ENCODE measurements at regions not wholly inside any gene's neighbourhood (a gene's known extent, or its start where the extent isn't known, plus 50 kb on each side); places are given as distances from the start of the nearest gene placed in this dataset.

GRCh38 chr12:42786400-42787148, 197.0 kb upstream of the PRICKLE1 start:
- H3K9ac ChIP-seq (ENCODE audit: insufficient read depth, low read length), result no peak overlapping the region
- no peak overlapping the region for H3K4me3 ChIP-seq (replicated peaks in 1 of 4; ENCODE audit: control extremely low read depth in 1 of 4, insufficient read depth in 1 of 4, low read depth in 3 of 4, low read length in 4 of 4)
- no peaks in the 10 kb centered on the region for H4K20me1 ChIP-seq (ENCODE audit: control insufficient read depth, extremely low read depth, insufficient read depth, low read length)
- no peaks in the 10 kb centered on the region for H3K9me3 ChIP-seq (ENCODE audit: control insufficient read depth, insufficient read depth, low read depth, low read length)
- H2AFZ ChIP-seq (ENCODE audit: low read length), result no peak overlapping the region
- H3K27ac ChIP-seq (ENCODE audit: insufficient read depth, low read length), result no peak overlapping the region
- no peaks in the 10 kb centered on the region for H3K4me1 ChIP-seq (ENCODE audit: control insufficient read depth, extremely low read depth, insufficient read depth, low read length)
- no peaks in the 10 kb centered on the region for H3K79me2 ChIP-seq (ENCODE audit: control insufficient read depth, insufficient read depth, low read length)
- no peaks in the 10 kb centered on the region for H3K27me3 ChIP-seq (ENCODE audit: control insufficient read depth, insufficient read depth, low read length)
- no peaks in the 10 kb centered on the region for H3K36me3 ChIP-seq (ENCODE audit: control insufficient read depth, insufficient read depth, low read length)
- no peak for TF ChIP-seq EZH2 (IDR thresholded peaks at IDR 0.05; ENCODE audit: low read length, missing control alignments)
- TF ChIP-seq, protein P1, sequence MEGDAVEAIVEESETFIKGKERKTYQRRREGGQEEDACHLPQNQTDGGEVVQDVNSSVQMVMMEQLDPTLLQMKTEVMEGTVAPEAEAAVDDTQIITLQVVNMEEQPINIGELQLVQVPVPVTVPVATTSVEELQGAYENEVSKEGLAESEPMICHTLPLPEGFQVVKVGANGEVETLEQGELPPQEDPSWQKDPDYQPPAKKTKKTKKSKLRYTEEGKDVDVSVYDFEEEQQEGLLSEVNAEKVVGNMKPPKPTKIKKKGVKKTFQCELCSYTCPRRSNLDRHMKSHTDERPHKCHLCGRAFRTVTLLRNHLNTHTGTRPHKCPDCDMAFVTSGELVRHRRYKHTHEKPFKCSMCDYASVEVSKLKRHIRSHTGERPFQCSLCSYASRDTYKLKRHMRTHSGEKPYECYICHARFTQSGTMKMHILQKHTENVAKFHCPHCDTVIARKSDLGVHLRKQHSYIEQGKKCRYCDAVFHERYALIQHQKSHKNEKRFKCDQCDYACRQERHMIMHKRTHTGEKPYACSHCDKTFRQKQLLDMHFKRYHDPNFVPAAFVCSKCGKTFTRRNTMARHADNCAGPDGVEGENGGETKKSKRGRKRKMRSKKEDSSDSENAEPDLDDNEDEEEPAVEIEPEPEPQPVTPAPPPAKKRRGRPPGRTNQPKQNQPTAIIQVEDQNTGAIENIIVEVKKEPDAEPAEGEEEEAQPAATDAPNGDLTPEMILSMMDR (conservative IDR thresholded peaks at IDR 0.05 in 1 of 2, IDR thresholded peaks at IDR 0.05 in 1 of 2; ENCODE audit: low read depth in 1 of 2, low read length in 2 of 2), result no peak
- H3K4me2 ChIP-seq (ENCODE audit: extremely low read depth, insufficient read depth, low read length), result no peak overlapping the region
- DNase-seq (ENCODE audit: low read depth in 2 of 2), result peak in 1 of 2 donors; percentile 69

DNA sequence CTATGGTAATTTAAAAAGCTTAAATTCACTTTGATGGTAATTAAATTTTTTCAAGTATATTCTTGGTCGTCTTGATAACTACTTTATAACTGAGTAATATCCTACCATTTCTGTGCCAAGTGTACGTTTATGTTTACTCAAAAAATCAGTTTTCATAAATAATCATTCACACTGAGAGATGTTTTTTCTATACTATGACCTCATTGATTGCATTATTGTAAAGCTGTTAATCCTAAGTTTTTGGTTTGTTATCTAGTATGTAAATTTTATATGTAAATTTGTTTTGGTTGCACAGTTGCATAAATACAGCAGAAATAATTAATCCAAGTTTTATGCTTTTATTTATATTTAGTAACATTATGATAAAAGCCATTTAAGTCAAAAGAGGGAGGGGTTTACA, 196.4 kb upstream of the PRICKLE1 start:
- Histone ChIP-seq H3K4me2 (ENCODE audit: extremely low read depth, insufficient read depth, low read length) (no peak overlapping the region), H3K4me3 (replicated peaks in 1 of 4; ENCODE audit: control extremely low read depth in 1 of 4, insufficient read depth in 1 of 4, low read depth in 3 of 4, low read length in 4 of 4) (no peak overlapping the region), H3K79me2 (ENCODE audit: control insufficient read depth, insufficient read depth, low read length) (no peaks in the 10 kb centered on the region), H4K20me1 (ENCODE audit: control insufficient read depth, extremely low read depth, insufficient read depth, low read length) (no peaks in the 10 kb centered on the region), H2AFZ (ENCODE audit: low read length) (no peak overlapping the region), H3K36me3 (ENCODE audit: control insufficient read depth, insufficient read depth, low read length) (no peaks in the 10 kb centered on the region), H3K9me3 (ENCODE audit: control insufficient read depth, insufficient read depth, low read depth, low read length) (no peaks in the 10 kb centered on the region), H3K4me1 (ENCODE audit: control insufficient read depth, extremely low read depth, insufficient read depth, low read length) (no peaks in the 10 kb centered on the region), H3K27me3 (ENCODE audit: control insufficient read depth, insufficient read depth, low read length) (no peaks in the 10 kb centered on the region), H3K9ac (ENCODE audit: insufficient read depth, low read length) (no peak overlapping the region), H3K27ac (ENCODE audit: insufficient read depth, low read length) (no peak overlapping the region)
- no peak for DNase-seq (ENCODE audit: low read depth in 2 of 2)
- TF ChIP-seq, protein P1 (conservative IDR thresholded peaks at IDR 0.05 in 1 of 2, IDR thresholded peaks at IDR 0.05 in 1 of 2; ENCODE audit: low read depth in 1 of 2, low read length in 2 of 2), result no peak
- TF ChIP-seq EZH2 (IDR thresholded peaks at IDR 0.05; ENCODE audit: low read length, missing control alignments), result no peak

DNA sequence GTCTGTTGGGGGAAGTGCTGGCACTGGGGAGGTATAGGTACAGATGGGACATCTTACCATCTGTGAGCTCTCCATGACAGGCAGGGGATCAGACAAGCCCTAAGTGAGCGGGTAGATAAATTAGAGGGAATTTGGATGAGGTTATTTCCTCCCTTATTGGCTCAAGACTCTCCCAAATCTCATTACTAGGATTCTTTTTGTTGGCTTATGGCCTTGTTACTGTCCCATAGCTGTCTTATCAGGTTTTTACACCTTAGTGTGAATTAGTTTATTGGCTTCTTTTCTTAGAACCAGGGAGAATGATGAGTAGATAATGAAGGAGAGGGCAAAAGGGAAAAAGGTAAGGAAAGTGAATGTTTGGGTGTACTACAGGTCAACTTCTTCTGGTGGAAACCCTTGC, 191.1 kb upstream of the PRICKLE1 start:
- no peak for DNase-seq (ENCODE audit: low read depth in 2 of 2)
- no peaks in the 10 kb centered on the region for H3K4me1 ChIP-seq (ENCODE audit: control insufficient read depth, extremely low read depth, insufficient read depth, low read length)
- H2AFZ ChIP-seq (ENCODE audit: low read length), result no peak overlapping the region
- no peak overlapping the region for H3K4me3 ChIP-seq (replicated peaks in 1 of 4; ENCODE audit: control extremely low read depth in 1 of 4, insufficient read depth in 1 of 4, low read depth in 3 of 4, low read length in 4 of 4)
- no peaks in the 10 kb centered on the region for H4K20me1 ChIP-seq (ENCODE audit: control insufficient read depth, extremely low read depth, insufficient read depth, low read length)
- H3K9me3 ChIP-seq (ENCODE audit: control insufficient read depth, insufficient read depth, low read depth, low read length), result no peaks in the 10 kb centered on the region
- TF ChIP-seq, protein P1 (conservative IDR thresholded peaks at IDR 0.05 in 1 of 2, IDR thresholded peaks at IDR 0.05 in 1 of 2; ENCODE audit: low read depth in 1 of 2, low read length in 2 of 2), result no peak
- no peak for TF ChIP-seq EZH2 (IDR thresholded peaks at IDR 0.05; ENCODE audit: low read length, missing control alignments)
- no peaks in the 10 kb centered on the region for H3K27me3 ChIP-seq (ENCODE audit: control insufficient read depth, insufficient read depth, low read length)
- no peak overlapping the region for H3K27ac ChIP-seq (ENCODE audit: insufficient read depth, low read length)
- H3K4me2 ChIP-seq (ENCODE audit: extremely low read depth, insufficient read depth, low read length), result no peak overlapping the region
- no peaks in the 10 kb centered on the region for H3K36me3 ChIP-seq (ENCODE audit: control insufficient read depth, insufficient read depth, low read length)
- no peaks in the 10 kb centered on the region for H3K79me2 ChIP-seq (ENCODE audit: control insufficient read depth, insufficient read depth, low read length)
- no peak overlapping the region for H3K9ac ChIP-seq (ENCODE audit: insufficient read depth, low read length)

Measured in fibroblast of lung (primary cell).